Pancreas (tissue), 10 donors: ENCODE measurements at regions not wholly inside any gene's neighbourhood (a gene's known extent, or its start where the extent isn't known, plus 50 kb on each side); places are given as distances from the start of the nearest gene placed in this dataset.

ENCODE experiments used
- ATAC-seq, 4 donors: fragments of 200-7000 bp; cut with Tn5 transposase; one replicate each; pipeline versions ENCODE4 v1.8.0 to v1.9.1; 2020; ENCODE audit warnings: mild to moderate bottlenecking in 4 of 4, moderate library complexity in 4 of 4
- DNase-seq, 6 donors: peaks; one replicate each; pipeline ENCODE4 v3.0.0-alpha.2; 2020
- FAIRE-seq: peaks from 2 replicates; lab custom pipeline; 2012; peaks lifted over from hg19 to GRCh38; lab: Jason Lieb, UNC
- H3K27ac ChIP-seq, 4 donors: fragments of 200-600 bp; sonication (generic); 1 replicate in 3 of 4; 2 replicates in 1 of 4; pipeline versions ENCODE4 v1.5.0 to v1.8.0; 2020
- H3K27me3 ChIP-seq, 4 donors: fragments of 200-600 bp; one replicate each; pipeline ENCODE4 v1.8.0; 2021
- H3K36me3 ChIP-seq, 3 donors: fragments of 200-600 bp; sonication (generic) in 1 of 3; one replicate each; pipeline versions ENCODE4 v1.5.0 to v1.8.0; 2020 to 2021
- H3K4me1 ChIP-seq, 3 donors: fragments of 200-600 bp; one replicate each; pipeline ENCODE4 v1.8.0; 2021
- H3K4me3 ChIP-seq, 4 donors: fragments of 200-600 bp; sonication (generic) in 2 of 4; one replicate each; pipeline versions ENCODE4 v1.5.0 to v1.8.0; 2020 to 2021
- H3K9me3 ChIP-seq, 4 donors: fragments of 200-600 bp; one replicate each; pipeline ENCODE4 v1.8.0; 2021
- CTCF ChIP-seq, 4 donors: fragments of 200-600 bp; sonication (generic) in 3 of 4; IDR thresholded peaks; one replicate each; pipeline versions ENCODE4 v1.5.0 to v1.8.0; 2021; ENCODE audit warnings: antibody characterized with exemption in 4 of 4
- WGBS, 2 donors: extraction: QIAGEN DNeasy Blood & Tissue Kit; methylation state at CpG; one replicate each; pipeline ENCODE4 v1.1.7; 2013; 5-methylcytosine and 5-hydroxymethylcytosine counted together
- intact Hi-C, 3 donors: fragments of 100-400 bp; cut with DNase I; formaldehyde crosslinking; loops; one replicate each; pipeline versions ENCODE4 v1.11.1 to v1.14.2; 2022
- donor health status: healthy with polysubstance abuse.
- donor health status: DM: no; HTN: no; CAD: no; lungs with moderate emphysema.
- donor health status: DM: no; HTN: no; CAD: no.
- donor health status: control.
- donor health status: control.
- donor health status: Bipolar disorder and iron deficiency.
- donor health status: DM: yes; HTN: yes; CAD: no.
- donor health status: DM: no; HTN: no; CAD: no.
- donor health status: DM: no; HTN: no; CAD: no.
- donor health status: DM: yes; HTN: yes; CAD: no.

GRCh38 chr4:4603067-4603466, 61.2 kb upstream of the STX18 start:
- no peaks in the 10 kb centered on the region for H3K36me3 ChIP-seq
- DNase-seq = no peak
- H3K27me3 ChIP-seq = no peaks in the 10 kb centered on the region
- FAIRE-seq = no peak
- no peak for TF ChIP-seq CTCF (IDR thresholded peaks at IDR 0.05)
- H3K4me1 ChIP-seq = no peaks in the 10 kb centered on the region
- 79 to 84% methylated on average over 4 of the region's 4 CpGs for WGBS, 2 donors
- no peak for ATAC-seq
- H3K9me3 ChIP-seq = no peaks in the 10 kb centered on the region
- intact Hi-C loops = no loop called here
- no peak overlapping the region for H3K4me3 ChIP-seq
- no peak overlapping the region for H3K27ac ChIP-seq

- no peak for FAIRE-seq
Observed at GRCh38 chr4:4602468-4602867, 60.6 kb upstream of the STX18 start.

GRCh38 chr4:4601803-4602369, 60.0 kb upstream of the STX18 start:
- no peak for DNase-seq
- no peak for TF ChIP-seq CTCF (IDR thresholded peaks at IDR 0.05)
- H3K36me3 ChIP-seq = no peaks in the 10 kb centered on the region
- H3K9me3 ChIP-seq = no peaks in the 10 kb centered on the region
- H3K4me1 ChIP-seq = no peaks in the 10 kb centered on the region
- FAIRE-seq = no peak
- WGBS, 2 donors = 83 to 84% methylated on average over 13 of the region's 13 CpGs
- ATAC-seq = no peak
- H3K27ac ChIP-seq = no peak overlapping the region
- no peak overlapping the region for H3K4me3 ChIP-seq
- H3K27me3 ChIP-seq = no peaks in the 10 kb centered on the region
- intact Hi-C loops = no loop called here

More at GRCh38 chr4:4602468-4602867, 60.6 kb upstream of the STX18 start:
- no peak overlapping the region for H3K4me3 ChIP-seq
- no peak for DNase-seq
- 94 to 95% methylated on average over 2 of the region's 2 CpGs for WGBS, 2 donors
- no peaks in the 10 kb centered on the region for H3K27me3 ChIP-seq
- no peak for TF ChIP-seq CTCF (IDR thresholded peaks at IDR 0.05)
- no peak overlapping the region for H3K27ac ChIP-seq
- no peaks in the 10 kb centered on the region for H3K4me1 ChIP-seq
- intact Hi-C loops = no loop called here
- H3K9me3 ChIP-seq = no peaks in the 10 kb centered on the region
- no peak for ATAC-seq
- no peaks in the 10 kb centered on the region for H3K36me3 ChIP-seq

GRCh38 chr4:4599481-4600275, 57.8 kb upstream of the STX18 start:
- Histone ChIP-seq H3K4me3 (no peak overlapping the region), H3K27me3 (no peaks in the 10 kb centered on the region), H3K4me1 (no peaks in the 10 kb centered on the region), H3K27ac (no peak overlapping the region), H3K9me3 (no peaks in the 10 kb centered on the region), H3K36me3 (no peaks in the 10 kb centered on the region)
- 70 to 72% methylated on average over 8 of the region's 8 CpGs for WGBS, 2 donors
- no peak for ATAC-seq
- no peak for TF ChIP-seq CTCF (IDR thresholded peaks at IDR 0.05)
- FAIRE-seq = no peak
- intact Hi-C loops = no loop called here
- DNase-seq = no peak

DNA sequence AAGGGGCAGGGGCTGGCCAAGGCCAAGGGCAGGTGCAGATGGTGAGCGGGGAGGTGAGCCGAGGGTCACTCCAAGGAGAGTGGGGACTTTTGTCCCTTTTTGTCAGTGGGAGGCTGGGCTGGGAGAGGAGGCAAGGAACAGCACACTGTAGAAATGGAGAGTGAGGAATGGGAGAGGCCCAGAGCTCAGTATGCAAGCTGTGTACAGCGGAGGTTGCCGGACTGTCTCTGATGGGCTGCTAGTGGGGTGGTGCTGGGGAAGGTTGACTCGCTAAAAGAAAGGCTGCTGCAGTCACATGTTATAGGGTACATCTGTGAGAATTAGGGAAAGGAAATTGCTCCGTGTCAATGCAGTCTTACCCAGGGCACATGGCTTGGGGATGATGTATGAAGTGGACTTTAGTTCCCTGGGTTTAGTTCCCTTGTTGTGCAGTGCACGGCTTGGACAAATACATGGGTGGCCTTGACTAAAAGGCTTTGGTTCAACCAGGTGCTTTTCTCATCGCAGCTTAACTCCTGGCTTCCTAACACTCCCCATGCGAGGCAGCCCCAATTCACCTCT, 57.1 kb upstream of the STX18 start:
- no peak for FAIRE-seq
- no peak for ATAC-seq

More for the DNA sequence above, 57.1 kb upstream of the STX18 start:
- Histone ChIP-seq H3K36me3 (no peaks in the 10 kb centered on the region), H3K27ac (no peak overlapping the region), H3K4me1 (no peaks in the 10 kb centered on the region), H3K27me3 (no peaks in the 10 kb centered on the region), H3K9me3 (no peaks in the 10 kb centered on the region), H3K4me3 (no peak overlapping the region)
- no peak for DNase-seq
- intact Hi-C loops = no loop called here
- TF ChIP-seq CTCF (IDR thresholded peaks at IDR 0.05) = no peak
- WGBS, 2 donors = 83 to 87% methylated on average over 9 of the region's 9 CpGs
